RWPE1 (cell line): ENCODE measurements at regions not wholly inside any gene's neighbourhood (a gene's known extent, or its start where the extent isn't known, plus 50 kb on each side); places are given as distances from the start of the nearest gene placed in this dataset.

ENCODE experiments used
- CTCF ChIA-PET: fragments of 350-600 bp; sonication (Branson Sonifier 250); formaldehyde crosslinking; extraction: SDS; loops from one replicate; lab custom pipeline; 2021; lab: Yijun Ruan, JAX
- POLR2A ChIA-PET: fragments of 400-600 bp; formaldehyde crosslinking; extraction: SDS; loops from one replicate; lab custom pipeline; 2020; ENCODE audit warnings: antibody characterized with exemption; ENCODE audit not compliant: low non-redundant PET; lab: Yijun Ruan, JAX
- DNase-seq: peaks from one replicate; pipeline ENCODE4 v3.0.0; 2012; ENCODE audit warnings: low spot score
- H3K27ac ChIP-seq: fragments of 450-650 bp; 2 replicates; pipeline ENCODE4 v1.5.1; 2017
- TF ChIP-seq, protein P1 (sequence below): fragments of 450-650 bp; conservative IDR thresholded peaks from 2 replicates; pipeline ENCODE4 v1.5.1; 2017; ENCODE audit warnings: low read depth, mild to moderate bottlenecking

DNA sequence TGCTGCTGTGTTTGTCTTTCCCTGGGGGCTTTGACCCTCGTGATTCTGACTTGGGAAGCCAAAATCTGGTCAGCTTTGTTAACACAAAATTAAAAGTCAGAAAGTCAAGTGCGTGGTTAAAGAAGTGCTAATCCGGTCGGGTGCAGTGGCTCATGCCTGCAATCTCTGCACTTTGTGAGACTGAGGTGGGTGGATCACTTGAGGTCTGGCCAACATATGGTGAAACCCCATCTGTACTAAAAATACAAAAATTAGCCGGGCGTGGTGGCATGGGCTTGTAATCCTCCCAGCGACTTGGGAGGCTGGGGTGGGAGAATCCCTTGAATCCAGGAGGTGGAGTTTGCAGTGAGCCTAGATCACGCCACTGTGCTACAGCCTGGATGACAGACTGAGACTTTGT lies 844.6 kb downstream of the VRK1 start:
- H3K27ac ChIP-seq = no peak overlapping the region
- TF ChIP-seq, protein P1, sequence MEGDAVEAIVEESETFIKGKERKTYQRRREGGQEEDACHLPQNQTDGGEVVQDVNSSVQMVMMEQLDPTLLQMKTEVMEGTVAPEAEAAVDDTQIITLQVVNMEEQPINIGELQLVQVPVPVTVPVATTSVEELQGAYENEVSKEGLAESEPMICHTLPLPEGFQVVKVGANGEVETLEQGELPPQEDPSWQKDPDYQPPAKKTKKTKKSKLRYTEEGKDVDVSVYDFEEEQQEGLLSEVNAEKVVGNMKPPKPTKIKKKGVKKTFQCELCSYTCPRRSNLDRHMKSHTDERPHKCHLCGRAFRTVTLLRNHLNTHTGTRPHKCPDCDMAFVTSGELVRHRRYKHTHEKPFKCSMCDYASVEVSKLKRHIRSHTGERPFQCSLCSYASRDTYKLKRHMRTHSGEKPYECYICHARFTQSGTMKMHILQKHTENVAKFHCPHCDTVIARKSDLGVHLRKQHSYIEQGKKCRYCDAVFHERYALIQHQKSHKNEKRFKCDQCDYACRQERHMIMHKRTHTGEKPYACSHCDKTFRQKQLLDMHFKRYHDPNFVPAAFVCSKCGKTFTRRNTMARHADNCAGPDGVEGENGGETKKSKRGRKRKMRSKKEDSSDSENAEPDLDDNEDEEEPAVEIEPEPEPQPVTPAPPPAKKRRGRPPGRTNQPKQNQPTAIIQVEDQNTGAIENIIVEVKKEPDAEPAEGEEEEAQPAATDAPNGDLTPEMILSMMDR = no peak
- ChIA-PET POLR2A (no interaction called here), CTCF (no interaction called here)
- no peak for DNase-seq

- DNase-seq = no peak
- TF ChIP-seq, protein P1 = no peak
- no peak overlapping the region for H3K27ac ChIP-seq
- POLR2A ChIA-PET = no interaction called here
- CTCF ChIA-PET = no interaction called here
Measured at GRCh38 chr14:97642631-97643030, 845.4 kb downstream of the VRK1 start.

DNA sequence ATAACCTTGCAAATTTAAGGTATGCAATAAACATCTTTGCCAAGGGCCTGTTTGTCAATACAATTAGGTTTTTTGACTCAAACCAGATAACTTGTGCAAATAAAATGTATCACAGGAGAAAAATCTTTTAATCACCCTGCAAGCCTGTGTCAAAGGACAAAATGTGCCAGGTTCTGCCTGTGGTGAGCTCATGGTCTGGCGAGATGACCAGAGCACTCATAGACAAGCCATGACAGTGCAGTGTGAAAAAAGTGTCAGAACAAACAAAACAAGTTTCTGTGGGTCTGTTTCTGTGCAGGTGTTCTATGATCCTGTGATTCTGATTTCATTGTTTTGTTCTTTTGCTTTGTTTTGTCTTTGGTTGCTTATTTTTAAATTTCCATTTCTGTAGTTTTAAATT lies 847.2 kb downstream of the VRK1 start:
- POLR2A ChIA-PET = no interaction called here
- H3K27ac ChIP-seq = no peak overlapping the region
- CTCF ChIA-PET = interaction anchor here (0.7 kb wide), 1 partner anchor 421 kb away, joined by 3 read pairs; no protein-coding TSS in a partner anchor
- TF ChIP-seq, protein P1 = no peak
- no peak for DNase-seq

- POLR2A ChIA-PET = no interaction called here
Measured at GRCh38 chr14:97649752-97650151, 852.6 kb downstream of the VRK1 start.

DNA sequence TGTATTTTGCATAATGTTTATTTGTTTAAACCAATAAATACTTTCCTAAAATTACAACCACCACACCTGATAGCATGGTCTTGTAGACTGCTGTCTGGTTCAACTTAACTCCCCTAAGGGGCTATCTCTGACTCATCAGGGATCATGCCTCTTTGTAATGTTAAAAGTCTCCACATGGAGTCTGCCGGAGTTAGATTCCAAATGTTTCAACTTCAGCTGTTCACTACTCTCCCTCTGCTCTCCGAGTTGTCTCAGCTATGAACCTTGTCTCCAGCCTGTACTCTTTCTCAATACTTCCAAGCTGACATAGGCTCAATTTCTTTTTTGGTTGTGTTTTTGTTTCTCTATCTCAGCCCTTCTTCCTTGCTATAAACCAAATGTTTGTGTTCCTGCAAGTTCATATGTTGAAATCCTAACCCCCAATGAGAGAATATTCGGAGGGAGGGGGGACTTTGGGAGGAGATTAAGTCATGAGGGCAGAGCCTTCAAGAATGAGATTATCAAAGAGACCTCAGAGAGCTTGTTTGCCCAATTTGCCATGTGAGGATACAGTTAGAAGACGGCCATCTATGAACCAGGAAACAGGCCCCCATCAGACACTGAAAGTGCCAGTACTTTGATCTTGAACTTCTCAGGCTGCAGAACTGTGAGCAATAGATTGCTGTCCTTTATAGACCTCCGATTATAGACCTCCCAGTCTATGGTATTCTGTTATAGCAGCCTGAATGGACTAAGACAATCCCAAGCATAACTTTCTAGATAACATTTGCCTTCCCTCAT lies 858.2 kb downstream of the VRK1 start:
- CTCF ChIA-PET = interaction anchor here (0.6 kb wide), 2 partner anchors 262 to 1053 kb away, joined by 3 read pairs; no protein-coding TSS in a partner anchor
- POLR2A ChIA-PET = no interaction called here
- H3K27ac ChIP-seq = no peak overlapping the region
- TF ChIP-seq, protein P1 = no peak
- DNase-seq = no peak

More at GRCh38 chr14:97649752-97650151, 852.6 kb downstream of the VRK1 start:
- CTCF ChIA-PET = no interaction called here
- TF ChIP-seq, protein P1 = no peak
- no peak for DNase-seq
- H3K27ac ChIP-seq = no peak overlapping the region

DNA sequence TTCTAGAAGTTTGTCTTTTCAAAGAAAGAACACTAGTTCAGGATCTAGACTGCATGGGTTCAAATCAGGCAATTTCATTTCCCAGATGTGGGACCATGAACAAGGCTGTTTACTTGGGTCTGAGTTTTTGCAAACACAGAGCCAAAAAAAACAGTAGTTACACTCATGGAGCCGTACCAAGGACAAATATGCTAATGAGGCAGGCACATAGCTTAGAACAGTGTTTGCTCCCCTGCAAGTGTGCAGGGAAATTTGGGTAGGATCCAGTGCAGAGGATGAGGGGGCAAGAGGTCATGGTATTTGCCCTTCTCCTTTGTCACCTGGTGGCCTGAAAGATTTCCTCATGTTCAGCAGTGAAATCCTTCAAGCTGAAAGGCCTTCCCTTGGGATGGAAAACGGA lies 860.4 kb downstream of the VRK1 start:
- CTCF ChIA-PET = no interaction called here
- POLR2A ChIA-PET = no interaction called here

More for the DNA sequence above, 860.4 kb downstream of the VRK1 start:
- TF ChIP-seq, protein P1 = no peak
- DNase-seq = no peak
- H3K27ac ChIP-seq = no peak overlapping the region
